Coronary artery (tissue), 2 donors: ENCODE measurements at regions not wholly inside any gene's neighbourhood (a gene's known extent, or its start where the extent isn't known, plus 50 kb on each side); places are given as distances from the start of the nearest gene placed in this dataset.

Source experiments
- DNase-seq: peaks from one replicate; pipeline ENCODE4 v3.0.0-alpha.2; 2017; ENCODE audit warnings: low spot score
- H3K27ac ChIP-seq, 2 donors: fragments of 200-600 bp; sonication (generic); one replicate each; pipeline ENCODE4 v1.5.1; 2016 to 2019
- H3K4me3 ChIP-seq: fragments of 200-600 bp; sonication (generic); 2 replicates; pipeline ENCODE4 v1.5.1; 2016; ENCODE audit warnings: mild to moderate bottlenecking, moderate library complexity
- CTCF ChIP-seq: fragments of 200-600 bp; sonication (generic); IDR thresholded peaks from one replicate; pipeline ENCODE4 v1.5.1; 2019; ENCODE audit warnings: antibody characterized with exemption

- Histone ChIP-seq H3K4me3 (no peak overlapping the region), H3K27ac (no peak overlapping the region)
- no peak for TF ChIP-seq CTCF
- DNase-seq = no peak
Observed at GRCh38 chr10:130387936-130388580, 251.9 kb downstream of the GLRX3 start.

DNA sequence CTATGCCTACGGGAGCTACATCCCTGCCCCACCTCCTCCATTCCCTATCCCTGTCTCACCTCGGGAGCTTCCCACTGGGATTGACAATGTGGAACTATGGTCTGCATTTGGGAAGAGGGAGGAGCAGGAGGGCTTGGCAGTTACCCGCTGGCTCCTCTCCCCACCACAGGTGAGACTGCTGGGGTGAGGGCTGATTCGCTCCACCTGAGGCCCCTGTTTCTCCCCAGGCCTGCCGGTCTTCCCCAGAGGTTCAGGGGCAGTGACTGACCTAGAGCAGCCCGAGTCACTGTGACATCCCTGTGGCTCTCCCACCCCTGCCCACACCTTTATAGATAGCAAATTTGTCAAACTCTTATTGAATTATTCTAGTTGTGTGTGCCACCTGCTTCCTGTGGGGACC, 252.6 kb downstream of the GLRX3 start:
- Histone ChIP-seq H3K4me3 (no peak overlapping the region), H3K27ac (no peak overlapping the region)
- no peak for TF ChIP-seq CTCF
- no peak for DNase-seq

- peak; percentile 14 for DNase-seq
- Histone ChIP-seq H3K27ac (no peak overlapping the region), H3K4me3 (no peak overlapping the region)
- TF ChIP-seq CTCF = no peak
Observed at GRCh38 chr10:130389906-130390305, 253.7 kb downstream of the GLRX3 start.

DNA sequence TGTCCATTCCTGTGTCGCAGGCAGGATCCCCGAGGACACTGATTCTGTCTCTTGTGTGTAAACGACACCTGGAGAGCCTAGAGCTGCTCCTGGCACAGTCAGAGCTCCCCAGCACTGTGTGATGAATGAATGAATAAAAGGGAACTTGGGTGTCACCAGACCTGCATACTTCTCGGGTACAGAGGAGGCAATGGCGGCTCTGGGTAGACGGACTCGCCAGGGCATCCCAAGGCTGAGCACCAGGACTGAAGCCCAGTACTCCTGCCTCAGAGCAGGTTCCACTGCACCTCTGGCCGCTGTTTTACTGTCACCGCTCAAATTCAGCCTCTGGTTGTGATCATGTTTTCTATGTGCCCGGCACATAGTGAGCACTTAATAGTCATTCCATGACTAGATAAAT, 255.8 kb downstream of the GLRX3 start:
- no peak for TF ChIP-seq CTCF
- H3K4me3 ChIP-seq = no peak overlapping the region
- H3K27ac ChIP-seq = no peak overlapping the region
- peak; percentile 31 for DNase-seq

DNA sequence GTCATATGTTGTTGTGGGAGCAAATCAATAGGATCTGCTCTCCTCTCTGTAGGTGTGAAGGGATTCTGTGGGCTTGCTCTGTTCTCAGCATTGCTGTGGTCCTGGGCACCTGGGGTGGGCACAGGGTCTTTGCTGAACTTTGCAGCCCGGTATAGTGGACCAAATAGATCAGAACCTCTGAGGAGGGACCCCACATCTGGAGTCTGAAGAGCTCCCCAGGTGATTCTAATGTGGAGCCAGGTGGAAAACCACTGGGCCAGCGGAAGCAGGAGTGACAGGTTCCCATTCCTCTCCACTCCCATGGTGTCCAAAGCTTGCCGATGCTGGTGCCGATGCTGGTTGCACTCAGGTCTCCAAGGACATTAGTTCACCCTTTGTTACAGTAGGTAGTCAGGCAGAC, 257.2 kb downstream of the GLRX3 start:
- peak; percentile 36 for DNase-seq
- Histone ChIP-seq H3K27ac (no peak overlapping the region), H3K4me3 (no peak overlapping the region)
- no peak for TF ChIP-seq CTCF

GRCh38 chr10:130394832-130395231, 258.6 kb downstream of the GLRX3 start:
- Histone ChIP-seq H3K27ac (no peak overlapping the region), H3K4me3 (no peak overlapping the region)
- no peak for TF ChIP-seq CTCF
- DNase-seq = no peak

- TF ChIP-seq CTCF = no peak
- Histone ChIP-seq H3K4me3 (no peak overlapping the region), H3K27ac (no peak overlapping the region)
- DNase-seq = peak; percentile 1
Observed at GRCh38 chr10:130395248-130395936, 259.2 kb downstream of the GLRX3 start.
